CD4-positive, alpha-beta T cell (primary cell): ENCODE measurements at regions not wholly inside any gene's neighbourhood (a gene's known extent, or its start where the extent isn't known, plus 50 kb on each side); places are given as distances from the start of the nearest gene placed in this dataset.

Experiments
- ATAC-seq: fragments of 200-7000 bp; cut with Tn5 transposase; one replicate; pipeline ENCODE4 v1.10.0; 2022; ENCODE audit warnings: mild to moderate bottlenecking; ENCODE audit not compliant: poor library complexity
- CTCF ChIA-PET: fragments of 350-600 bp; sonication (Branson Sonifier 250); formaldehyde crosslinking; loops from one replicate; lab custom pipeline; 2021; ENCODE audit warnings: antibody characterized with exemption, inconsistent platforms; lab: Charles Lee
- POLR2A ChIA-PET: fragments of 350-600 bp; sonication (Branson Sonifier 250); formaldehyde crosslinking; loops from one replicate; lab custom pipeline; 2021; ENCODE audit warnings: antibody characterized with exemption, inconsistent platforms; lab: Charles Lee
- DNase-seq, 14 experiments: peaks; one replicate each; pipeline ENCODE4 v3.0.0-alpha.2; 2013 to 2020; ENCODE audit warnings: mixed read lengths in 2 of 14
- H3K27ac ChIP-seq, 2 donors: one replicate each; pipeline versions ENCODE4 v1.5.1 to v1.7.0; 2013; ENCODE audit warnings: low read length in 2 of 2, low read depth in 1 of 2, mild to moderate bottlenecking in 1 of 2
- H3K27me3 ChIP-seq, 2 experiments: 1 replicate in 1 of 2; 2 replicates in 1 of 2; pipeline versions ENCODE4 v1.6.1 to v1.7.0; 2013; ENCODE audit warnings: low read length in 2 of 2, control low read depth in 1 of 2, mild to moderate bottlenecking in 1 of 2, moderate library complexity in 1 of 2; ENCODE audit not compliant: insufficient read depth in 2 of 2, control insufficient read depth in 1 of 2
- H3K36me3 ChIP-seq: one replicate; pipeline ENCODE4 v1.6.1; 2013; ENCODE audit warnings: low read length, control low read depth; ENCODE audit not compliant: insufficient read depth
- H3K4me1 ChIP-seq: one replicate; pipeline ENCODE4 v1.6.1; 2013; ENCODE audit warnings: low read length, control low read depth; ENCODE audit not compliant: insufficient read depth
- H3K4me3 ChIP-seq: one replicate; pipeline ENCODE4 v1.5.1; 2013; ENCODE audit warnings: mild to moderate bottlenecking, low read length, moderate library complexity
- H3K9me3 ChIP-seq, 2 experiments: 1 replicate in 1 of 2; 2 replicates in 1 of 2; pipeline versions ENCODE4 v1.6.1 to v1.7.0; 2013; ENCODE audit warnings: low read length in 2 of 2, mild to moderate bottlenecking in 2 of 2, control low read depth in 1 of 2, moderate library complexity in 1 of 2; ENCODE audit not compliant: control insufficient read depth in 1 of 2, insufficient read depth in 1 of 2
- H3K27ac Mint-ChIP-seq: one replicate; pipeline ENCODE4 v1.8.0; 2020; ENCODE audit warnings: mixed read lengths
- H3K27me3 Mint-ChIP-seq: one replicate; pipeline ENCODE4 v1.8.0; 2021; ENCODE audit warnings: mixed read lengths
- H3K36me3 Mint-ChIP-seq: one replicate; pipeline ENCODE4 v1.8.0; 2021; ENCODE audit warnings: low read depth, mixed read lengths
- H3K4me1 Mint-ChIP-seq: one replicate; pipeline ENCODE4 v1.8.0; 2021; ENCODE audit warnings: low read depth, mixed read lengths
- H3K4me3 Mint-ChIP-seq: one replicate; pipeline ENCODE4 v1.8.0; 2020; ENCODE audit warnings: mild to moderate bottlenecking, mixed read lengths
- H3K9me3 Mint-ChIP-seq: one replicate; pipeline ENCODE4 v1.8.0; 2020; ENCODE audit warnings: mixed read lengths
- CTCF ChIP-seq: fragments of 200-600 bp; IDR thresholded peaks from one replicate; pipeline ENCODE4 v1.8.0; 2022; ENCODE audit warnings: antibody characterized with exemption, mild to moderate bottlenecking
- intact Hi-C, 2 experiments: fragments of 100-400 bp; cut with DNase I in 1 of 2; cut with micrococcal nuclease in 1 of 2; formaldehyde crosslinking; loops; one replicate each; pipeline versions ENCODE4 v1.15.1 to v1.9.0; 2023 to 2025; cut with DNase I, micrococcal nuclease

DNA sequence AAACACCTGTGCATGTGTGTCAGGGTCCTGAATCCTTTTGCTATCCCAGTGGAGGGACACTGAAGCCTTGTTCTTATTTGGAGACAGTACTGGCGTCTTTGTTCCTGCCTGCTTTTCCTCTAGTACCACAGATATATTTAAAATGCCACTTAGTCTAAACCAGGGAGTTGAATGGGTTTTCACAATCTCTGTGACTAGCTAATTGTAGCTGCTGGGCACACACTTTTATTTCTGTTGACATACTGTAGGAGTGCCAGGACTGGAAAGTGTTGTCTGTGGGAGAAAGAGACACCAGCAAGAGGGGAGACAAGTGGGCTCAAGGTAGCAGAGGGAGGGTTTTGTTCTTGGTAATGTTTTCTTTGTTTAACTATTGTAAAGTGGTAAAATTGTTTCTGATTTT is 174.0 kb upstream of the SV2C start:
- no peak for DNase-seq
- ChIA-PET POLR2A (no interaction called here), CTCF (no interaction called here)
- no peak for ATAC-seq
- intact Hi-C loops, result no loop called here
- no peak overlapping the region for H3K27ac Mint-ChIP-seq
- no peaks in the 10 kb centered on the region for H3K4me1 ChIP-seq
- H3K27ac ChIP-seq, result no peak overlapping the region
- no peaks in the 10 kb centered on the region for H3K36me3 Mint-ChIP-seq
- peaks cover 0 to 6% of the 10 kb centered on the region in 2 experiments for H3K27me3 ChIP-seq
- H3K4me3 ChIP-seq, result no peak overlapping the region
- no peaks in the 10 kb centered on the region for H3K4me1 Mint-ChIP-seq
- no peaks in the 10 kb centered on the region for H3K36me3 ChIP-seq
- no peaks in the 10 kb centered on the region for H3K9me3 ChIP-seq
- H3K4me3 Mint-ChIP-seq, result no peak overlapping the region
- H3K9me3 Mint-ChIP-seq, result peaks cover 2% of the 10 kb centered on the region
- peaks cover 41% of the 10 kb centered on the region for H3K27me3 Mint-ChIP-seq
- TF ChIP-seq CTCF, result no peak

GRCh38 chr5:75907651-75908050 is 175.5 kb upstream of the SV2C start:
- Mint-ChIP-seq H3K4me1 (no peaks in the 10 kb centered on the region), H3K36me3 (no peaks in the 10 kb centered on the region), H3K27me3 (peaks cover 46% of the 10 kb centered on the region), H3K4me3 (no peak overlapping the region), H3K27ac (no peak overlapping the region), H3K9me3 (peaks cover 2% of the 10 kb centered on the region)
- Histone ChIP-seq H3K36me3 (no peaks in the 10 kb centered on the region), H3K4me3 (no peak overlapping the region), H3K27me3 (peaks cover 0 to 2% of the 10 kb centered on the region in 2 experiments), H3K9me3 (no peaks in the 10 kb centered on the region), H3K27ac (no peak overlapping the region), H3K4me1 (no peaks in the 10 kb centered on the region)
- no peak for TF ChIP-seq CTCF
- intact Hi-C loops, result no loop called here
- CTCF ChIA-PET, result no interaction called here
- POLR2A ChIA-PET, result no interaction called here
- no peak for ATAC-seq
- DNase-seq, result no peak

DNA sequence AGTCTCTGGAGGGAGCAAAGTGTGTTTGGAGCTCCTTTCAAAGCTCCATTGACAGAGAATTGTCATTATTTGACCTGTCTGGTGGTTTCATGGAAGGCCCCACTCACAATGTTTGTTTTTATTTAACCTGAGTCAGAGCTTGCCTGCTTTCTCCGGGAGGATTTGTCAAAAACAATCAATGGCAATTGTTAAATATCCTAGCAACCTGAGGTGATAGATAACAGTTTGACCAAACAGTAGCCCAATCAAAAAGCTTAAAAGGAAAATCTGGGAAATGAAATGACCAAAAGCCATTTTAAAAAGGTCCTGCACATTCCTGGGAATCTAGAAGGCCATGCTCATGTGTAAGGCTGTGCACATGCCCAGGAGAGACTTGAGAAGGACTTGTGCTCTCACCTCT is 177.2 kb upstream of the POC5 start:
- H3K27ac ChIP-seq, result no peak overlapping the region
- TF ChIP-seq CTCF, result no peak
- intact Hi-C loops, result no loop called here

More for the DNA sequence above, 177.2 kb upstream of the POC5 start:
- ATAC-seq, result no peak
- no peaks in the 10 kb centered on the region for H3K4me1 Mint-ChIP-seq
- no peak overlapping the region for H3K27ac Mint-ChIP-seq
- no peaks in the 10 kb centered on the region for H3K27me3 Mint-ChIP-seq
- CTCF ChIA-PET, result no interaction called here
- Histone ChIP-seq H3K9me3 (no peaks in the 10 kb centered on the region), H3K4me1 (no peaks in the 10 kb centered on the region), H3K4me3 (no peak overlapping the region), H3K27me3 (no peaks in the 10 kb centered on the region), H3K36me3 (no peaks in the 10 kb centered on the region)
- H3K9me3 Mint-ChIP-seq, result peaks cover 5% of the 10 kb centered on the region
- no peak overlapping the region for H3K4me3 Mint-ChIP-seq
- no peak for DNase-seq
- POLR2A ChIA-PET, result no interaction called here
- H3K36me3 Mint-ChIP-seq, result no peaks in the 10 kb centered on the region
